ENCODE measurements at regions not wholly inside any gene's neighbourhood (a gene's known extent, or its start where the extent isn't known, plus 50 kb on each side); places are given as distances from the start of the nearest gene placed in this dataset.

GRCh38 chr6:156699935-156700334 is 77.2 kb upstream of the ARID1B start:
- H3K79me2 ChIP-seq (ENCODE audit: insufficient read depth, low read length), result no peaks in the 10 kb centered on the region
- no peaks in the 10 kb centered on the region for H3K36me3 ChIP-seq (ENCODE audit: control insufficient read depth in 1 of 2, insufficient read depth in 2 of 2, low read length in 2 of 2)
- H3K4me2 ChIP-seq (ENCODE audit: low read length), result no peak overlapping the region
- ChIA-PET POLR2A (no interaction called here), RAD21 (ENCODE audit: low non-redundant PET in 1 of 2, low total read pairs in 2 of 2, uncharacterized antibody in 2 of 2, unreplicated experiment in 2 of 2) (no interaction called here), CTCF (no interaction called here)
- no peak overlapping the region for H3K4me3 ChIP-seq (replicated peaks in 1 of 2; ENCODE audit: low read depth in 1 of 2, low read length in 2 of 2)
- H3K9me3 ChIP-seq (ENCODE audit: control insufficient read depth in 1 of 2, insufficient read depth in 1 of 2, low read depth in 1 of 2, low read length in 2 of 2), result no peaks in the 10 kb centered on the region
- no peak overlapping the region for H3K9ac ChIP-seq (ENCODE audit: low read length)
- DNase-seq (ENCODE audit: low read depth, low spot score), result no peak
- no peak overlapping the region for H2AFZ ChIP-seq (ENCODE audit: low read depth, low read length, poor library complexity, severe bottlenecking)
- H3K27ac ChIP-seq (ENCODE audit: low read depth, low read length), result no peak overlapping the region
- no peaks in the 10 kb centered on the region for H4K20me1 ChIP-seq (ENCODE audit: insufficient read depth)
- no TSS peak for BruUV-seq (replicated peaks)
- H3K27me3 ChIP-seq (ENCODE audit: insufficient read depth, low read length), result no peaks in the 10 kb centered on the region
- H3K4me1 ChIP-seq (ENCODE audit: control insufficient read depth in 1 of 2, insufficient read depth in 2 of 2, low read length in 2 of 2), result peaks cover 0 to 5% of the 10 kb centered on the region in 2 experiments; a peak in 1 of 4 replicates
- H3K9me2 ChIP-seq (ENCODE audit: insufficient read depth), result no peaks in the 10 kb centered on the region
- TF ChIP-seq JUND (IDR thresholded peaks at IDR 0.05) (no peak), POLR2AphosphoS5 (IDR thresholded peaks at IDR 0.05; ENCODE audit: low read depth, low read length) (no peak), EZH2 (IDR thresholded peaks at IDR 0.05) (no peak), ZNF274 (IDR thresholded peaks at IDR 0.05; ENCODE audit: low read depth, low read length) (no peak), ZFX (IDR thresholded peaks at IDR 0.05) (no peak), SIN3A (IDR thresholded peaks at IDR 0.05; ENCODE audit: low read depth) (no peak), FOSL1 (IDR thresholded peaks at IDR 0.05; ENCODE audit: low read depth) (no peak), MAX (IDR thresholded peaks at IDR 0.05) (no peak), ATF3 (IDR thresholded peaks at IDR 0.05) (no peak), ELF1 (IDR thresholded peaks at IDR 0.05; ENCODE audit: borderline replicate concordance, low read depth) (no peak), EGR1 (IDR thresholded peaks at IDR 0.05; ENCODE audit: low read depth) (no peak), ZBTB33 (IDR thresholded peaks at IDR 0.05; ENCODE audit: extremely low read depth, insufficient replicate concordance, low read length) (no peak), SP1 (IDR thresholded peaks at IDR 0.05; ENCODE audit: low read depth) (no peak), YY1 (IDR thresholded peaks at IDR 0.05; ENCODE audit: extremely low read depth, insufficient replicate concordance, low read depth, low read length) (no peak)
- ATAC-seq, result no peak
- intact Hi-C loops (cut with micrococcal nuclease), result no loop called here
